H1 (cell line): ENCODE measurements at regions not wholly inside any gene's neighbourhood (a gene's known extent, or its start where the extent isn't known, plus 50 kb on each side); places are given as distances from the start of the nearest gene placed in this dataset.

Source experiments
- ATF3 ChIP-seq: IDR thresholded peaks from 2 replicates; pipeline ENCODE4 v1.6.1; 2011; ENCODE audit warnings: low read depth, mild to moderate bottlenecking, low read length; ENCODE audit not compliant: insufficient read depth
- CEBPB ChIP-seq: IDR thresholded peaks from 2 replicates; pipeline ENCODE4 v1.6.1; 2012; ENCODE audit warnings: low read depth, low read length
- CHD7 ChIP-seq: fragments of 300-600 bp; sonication (generic); IDR thresholded peaks from 2 replicates; pipeline ENCODE4 v1.7.1; 2012; ENCODE audit warnings: low read length, moderate library complexity, mild to moderate bottlenecking, inconsistent platforms; ENCODE audit not compliant: insufficient replicate concordance
- CTBP2 ChIP-seq: IDR thresholded peaks from 2 replicates; pipeline ENCODE4 v1.7.0; 2011; ENCODE audit warnings: borderline replicate concordance, mild to moderate bottlenecking, moderate library complexity, mixed read lengths, low read length; ENCODE audit not compliant: insufficient read depth, insufficient read length
- EGR1 ChIP-seq: IDR thresholded peaks from 2 replicates; pipeline ENCODE4 v1.6.1; 2011; ENCODE audit warnings: low read depth, low read length, borderline replicate concordance
- EZH2 ChIP-seq: fragments of 200-600 bp; sonication (generic); IDR thresholded peaks from 2 replicates; pipeline ENCODE4 v1.7.1; 2012; ENCODE audit warnings: low read depth, mild to moderate bottlenecking, moderate library complexity, low read length, inconsistent platforms; ENCODE audit not compliant: severe bottlenecking
- SIN3A ChIP-seq, 2 experiments: IDR thresholded peaks in 1 of 2; conservative IDR thresholded peaks in 1 of 2; 2 replicates each; pipeline ENCODE4 v1.6.1; 2011 to 2012; ENCODE audit warnings: low read length in 2 of 2, improper control_type of control experiment in 1 of 2, low read depth in 1 of 2, mild to moderate bottlenecking in 1 of 2
- TAF7 ChIP-seq: optimal IDR thresholded peaks from 2 replicates; pipeline ENCODE3; 2011; ENCODE audit warnings: low read depth, mild to moderate bottlenecking, inconsistent platforms, low read length, moderate library complexity, borderline replicate concordance

GRCh38 chr6:6714118-6714897 is 125.8 kb downstream of the LY86 start (continued):
- TF ChIP-seq CHD7 (no peak), EZH2 (no peak), TAF7 (no peak), CTBP2 (no peak), ATF3 (no peak), EGR1 (no peak), SIN3A (conservative IDR thresholded peaks at IDR 0.05 in 1 of 2, IDR thresholded peaks at IDR 0.05 in 1 of 2; ENCODE audit: low read depth in 1 of 2, low read length in 2 of 2) (no peak), CEBPB (no peak)
